IMR-90 (cell line): ENCODE measurements at regions not wholly inside any gene's neighbourhood (a gene's known extent, or its start where the extent isn't known, plus 50 kb on each side); places are given as distances from the start of the nearest gene placed in this dataset.

Experiments
- CEBPB ChIP-seq: IDR thresholded peaks from 2 replicates; pipeline ENCODE4 v1.6.1; 2012; ENCODE audit warnings: low read depth, low read length, improper control_type of control experiment
- CTCF ChIP-seq: conservative IDR thresholded peaks from 2 replicates; pipeline ENCODE4 v1.5.1; 2012; ENCODE audit warnings: mild to moderate bottlenecking, low read depth, low read length, improper control_type of control experiment
- FOS ChIP-seq: fragments of 150-350 bp; IDR thresholded peaks from 2 replicates; pipeline ENCODE4 v1.6.1; 2016; ENCODE audit warnings: low read depth, low read length
- MAFK ChIP-seq: IDR thresholded peaks from 2 replicates; pipeline ENCODE4 v1.6.1; 2012; ENCODE audit warnings: low read depth, low read length, improper control_type of control experiment
- MXI1 ChIP-seq: IDR thresholded peaks from 2 replicates; pipeline ENCODE4 v1.6.1; 2012; ENCODE audit warnings: low read depth, mild to moderate bottlenecking, low read length, moderate library complexity, borderline replicate concordance
- POLR2A ChIP-seq: IDR thresholded peaks from 2 replicates; pipeline ENCODE4 v1.6.1; 2012; ENCODE audit warnings: mild to moderate bottlenecking, low read depth, low read length
- RAD21 ChIP-seq: IDR thresholded peaks from 2 replicates; pipeline ENCODE4 v1.6.1; 2012; ENCODE audit warnings: low read length, improper control_type of control experiment
- RFX5 ChIP-seq: IDR thresholded peaks from 2 replicates; pipeline ENCODE4 v1.8.0; 2012; ENCODE audit warnings: low read depth, mild to moderate bottlenecking, low read length, moderate library complexity

GRCh38 chr3:27914199-27914598 lies 192.1 kb upstream of the EOMES start:
- TF ChIP-seq CTCF = no peak
- no peak for TF ChIP-seq MAFK
- no peak for TF ChIP-seq RFX5
- TF ChIP-seq MXI1 = no peak
- TF ChIP-seq RAD21 = no peak
- TF ChIP-seq CEBPB = no peak
- TF ChIP-seq POLR2A = no peak
- TF ChIP-seq FOS = no peak
